ENCODE measurements at regions not wholly inside any gene's neighbourhood (a gene's known extent, or its start where the extent isn't known, plus 50 kb on each side); places are given as distances from the start of the nearest gene placed in this dataset.

- H3K27me3 ChIP-seq (ENCODE audit: control insufficient read depth in 3 of 3, insufficient read depth in 3 of 3, low read length in 2 of 3): no peaks in the 10 kb centered on the region
- no peak overlapping the region for H3K4me3 ChIP-seq
- H3K27ac ChIP-seq (ENCODE audit: low read depth in 1 of 2, low read length in 1 of 2): no peak overlapping the region
- ATAC-seq (ENCODE audit: insufficient read depth, low FRiP score): no peak
- H3K9me3 ChIP-seq (ENCODE audit: control insufficient read depth in 4 of 4, insufficient read depth in 3 of 4, low read length in 3 of 4): peaks cover 0 to 4% (median 0%) of the 10 kb centered on the region in 4 donors
- TF ChIP-seq CTCF (IDR thresholded peaks at IDR 0.05; ENCODE audit: control extremely low read depth, extremely low read depth): no peak
- 73 to 92% methylated on average over 1 of the region's 1 CpG for WGBS, 2 donors
- no peaks in the 10 kb centered on the region for H3K36me3 ChIP-seq (ENCODE audit: control insufficient read depth in 4 of 4, insufficient read depth in 4 of 4, low read length in 4 of 4)
- no peak overlapping the region for H3K9ac ChIP-seq (ENCODE audit: insufficient read depth in 1 of 2, low read length in 2 of 2)
- DNase-seq: no peak
- H3K4me1 ChIP-seq (ENCODE audit: control insufficient read depth in 5 of 5, insufficient read depth in 5 of 5, low read length in 5 of 5): peaks cover 0 to 10% (median 0%) of the 10 kb centered on the region in 5 donors
These were observed 218.2 kb downstream of the TMTC3 start for GRCh38 chr12:88360343-88360742.

- no peaks in the 10 kb centered on the region for H3K36me3 ChIP-seq (ENCODE audit: control insufficient read depth in 4 of 4, insufficient read depth in 4 of 4, low read length in 4 of 4)
- no peak for TF ChIP-seq CTCF (IDR thresholded peaks at IDR 0.05; ENCODE audit: control extremely low read depth, extremely low read depth)
- H3K9ac ChIP-seq (ENCODE audit: insufficient read depth in 1 of 2, low read length in 2 of 2): no peak overlapping the region
- no peak overlapping the region for H3K27ac ChIP-seq (ENCODE audit: low read depth in 1 of 2, low read length in 1 of 2)
- DNase-seq (no peak), ATAC-seq (ENCODE audit: insufficient read depth, low FRiP score) (no peak)
- H3K27me3 ChIP-seq (ENCODE audit: control insufficient read depth in 3 of 3, insufficient read depth in 3 of 3, low read length in 2 of 3): no peaks in the 10 kb centered on the region
- peaks cover 0 to 14% (median 0%) of the 10 kb centered on the region in 5 donors for H3K4me1 ChIP-seq (ENCODE audit: control insufficient read depth in 5 of 5, insufficient read depth in 5 of 5, low read length in 5 of 5)
- H3K9me3 ChIP-seq (ENCODE audit: control insufficient read depth in 4 of 4, insufficient read depth in 3 of 4, low read length in 3 of 4): peaks cover 0 to 4% (median 0%) of the 10 kb centered on the region in 4 donors
- H3K4me3 ChIP-seq: no peak overlapping the region
These were observed 218.8 kb downstream of the KITLG start for GRCh38 chr12:88361493-88361892.

GRCh38 chr12:88362439-88362838 lies 217.8 kb downstream of the KITLG start:
- DNase-seq (peak in 1 of 3 donors; percentile 26), ATAC-seq (ENCODE audit: insufficient read depth, low FRiP score) (no peak)
- Histone ChIP-seq H3K36me3 (ENCODE audit: control insufficient read depth in 4 of 4, insufficient read depth in 4 of 4, low read length in 4 of 4) (no peaks in the 10 kb centered on the region), H3K27ac (ENCODE audit: low read depth in 1 of 2, low read length in 1 of 2) (no peak overlapping the region), H3K4me3 (no peak overlapping the region), H3K27me3 (ENCODE audit: control insufficient read depth in 3 of 3, insufficient read depth in 3 of 3, low read length in 2 of 3) (no peaks in the 10 kb centered on the region), H3K9me3 (ENCODE audit: control insufficient read depth in 4 of 4, insufficient read depth in 3 of 4, low read length in 3 of 4) (peaks cover 0 to 4% (median 0%) of the 10 kb centered on the region in 4 donors), H3K9ac (ENCODE audit: insufficient read depth in 1 of 2, low read length in 2 of 2) (no peak overlapping the region), H3K4me1 (ENCODE audit: control insufficient read depth in 5 of 5, insufficient read depth in 5 of 5, low read length in 5 of 5) (peaks cover 0 to 14% (median 0%) of the 10 kb centered on the region in 5 donors)
- TF ChIP-seq CTCF (IDR thresholded peaks at IDR 0.05; ENCODE audit: control extremely low read depth, extremely low read depth): no peak
- WGBS, 2 donors: 44 to 66% methylated on average over 2 of the region's 2 CpGs

GRCh38 chr12:88365403-88365802 lies 214.9 kb downstream of the KITLG start:
- WGBS, 2 donors: 61 to 67% methylated on average over 3 of the region's 3 CpGs
- Histone ChIP-seq H3K36me3 (ENCODE audit: control insufficient read depth in 4 of 4, insufficient read depth in 4 of 4, low read length in 4 of 4) (no peaks in the 10 kb centered on the region), H3K4me1 (ENCODE audit: control insufficient read depth in 5 of 5, insufficient read depth in 5 of 5, low read length in 5 of 5) (peaks cover 0 to 14% (median 0%) of the 10 kb centered on the region in 5 donors), H3K27ac (ENCODE audit: low read depth in 1 of 2, low read length in 1 of 2) (no peak overlapping the region), H3K27me3 (ENCODE audit: control insufficient read depth in 3 of 3, insufficient read depth in 3 of 3, low read length in 2 of 3) (no peaks in the 10 kb centered on the region), H3K9ac (ENCODE audit: insufficient read depth in 1 of 2, low read length in 2 of 2) (no peak overlapping the region), H3K9me3 (ENCODE audit: control insufficient read depth in 4 of 4, insufficient read depth in 3 of 4, low read length in 3 of 4) (peaks cover 0 to 4% (median 0%) of the 10 kb centered on the region in 4 donors), H3K4me3 (no peak overlapping the region)
- TF ChIP-seq CTCF (IDR thresholded peaks at IDR 0.05; ENCODE audit: control extremely low read depth, extremely low read depth): no peak
- no peak for ATAC-seq (ENCODE audit: insufficient read depth, low FRiP score)
- DNase-seq: no peak
